ENCODE measurements at regions not wholly inside any gene's neighbourhood (a gene's known extent, or its start where the extent isn't known, plus 50 kb on each side); places are given as distances from the start of the nearest gene placed in this dataset.
"Not testable (repeated sequence)": the region's sequence is repeated elsewhere in the genome, so short reads cannot be mapped to it uniquely, and the experiment has no call there.

DNA sequence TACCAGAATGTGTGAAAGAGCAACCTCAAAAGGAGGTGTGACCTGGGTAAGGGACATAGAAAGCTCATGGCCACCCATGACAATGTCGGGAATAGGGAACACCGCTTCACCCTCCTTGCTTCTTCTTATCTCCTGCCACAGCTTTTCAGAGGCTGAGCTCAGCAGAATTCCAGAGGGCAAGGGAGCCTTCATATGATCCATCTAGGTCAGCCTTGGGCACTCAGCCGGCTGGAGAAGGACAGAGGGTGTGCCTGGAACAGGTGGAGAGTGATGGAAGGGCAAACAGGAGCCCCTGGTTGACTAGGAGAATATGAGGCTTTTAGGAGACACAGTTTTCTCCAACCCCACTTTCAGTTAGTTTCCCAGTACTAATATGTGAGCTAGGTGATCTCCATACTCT, 74.6 kb upstream of the ROPN1 start:
- TF ChIP-seq, protein P1, sequence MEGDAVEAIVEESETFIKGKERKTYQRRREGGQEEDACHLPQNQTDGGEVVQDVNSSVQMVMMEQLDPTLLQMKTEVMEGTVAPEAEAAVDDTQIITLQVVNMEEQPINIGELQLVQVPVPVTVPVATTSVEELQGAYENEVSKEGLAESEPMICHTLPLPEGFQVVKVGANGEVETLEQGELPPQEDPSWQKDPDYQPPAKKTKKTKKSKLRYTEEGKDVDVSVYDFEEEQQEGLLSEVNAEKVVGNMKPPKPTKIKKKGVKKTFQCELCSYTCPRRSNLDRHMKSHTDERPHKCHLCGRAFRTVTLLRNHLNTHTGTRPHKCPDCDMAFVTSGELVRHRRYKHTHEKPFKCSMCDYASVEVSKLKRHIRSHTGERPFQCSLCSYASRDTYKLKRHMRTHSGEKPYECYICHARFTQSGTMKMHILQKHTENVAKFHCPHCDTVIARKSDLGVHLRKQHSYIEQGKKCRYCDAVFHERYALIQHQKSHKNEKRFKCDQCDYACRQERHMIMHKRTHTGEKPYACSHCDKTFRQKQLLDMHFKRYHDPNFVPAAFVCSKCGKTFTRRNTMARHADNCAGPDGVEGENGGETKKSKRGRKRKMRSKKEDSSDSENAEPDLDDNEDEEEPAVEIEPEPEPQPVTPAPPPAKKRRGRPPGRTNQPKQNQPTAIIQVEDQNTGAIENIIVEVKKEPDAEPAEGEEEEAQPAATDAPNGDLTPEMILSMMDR (IDR thresholded peaks at IDR 0.05; ENCODE audit: low read length), result not testable (repeated sequence)
- not testable (repeated sequence) for TF ChIP-seq EZH2 (IDR thresholded peaks at IDR 0.05; ENCODE audit: borderline replicate concordance, low read length)
